ENCODE measurements at regions not wholly inside any gene's neighbourhood (a gene's known extent, or its start where the extent isn't known, plus 50 kb on each side); places are given as distances from the start of the nearest gene placed in this dataset.

- Mint-ChIP-seq H3K4me3 (ENCODE audit: low read depth) (no peak overlapping the region), H3K4me1 (ENCODE audit: low read depth) (peaks cover 7% of the 10 kb centered on the region), H3K27ac (no peak overlapping the region), H3K36me3 (ENCODE audit: low read depth) (no peaks in the 10 kb centered on the region), H3K9me3 (no peaks in the 10 kb centered on the region), H3K27me3 (ENCODE audit: low read depth) (no peaks in the 10 kb centered on the region)
- DNase-seq (ENCODE audit: low spot score) = no peak
- intact Hi-C loops (cut with micrococcal nuclease) = loop anchor here (10.0 kb wide), 2 partner anchors 306 to 756 kb away; partner anchors contain the start of gene COL3A1
Measured at GRCh38 chr2:189281201-189281600, 101.6 kb upstream of the COL5A2 start.

GRCh38 chr2:189285349-189285748 is 105.8 kb upstream of the COL5A2 start:
- no peak for DNase-seq (ENCODE audit: low spot score)
- Mint-ChIP-seq H3K9me3 (peaks cover 4% of the 10 kb centered on the region), H3K27ac (no peak overlapping the region), H3K27me3 (ENCODE audit: low read depth) (no peaks in the 10 kb centered on the region), H3K36me3 (ENCODE audit: low read depth) (no peaks in the 10 kb centered on the region), H3K4me3 (ENCODE audit: low read depth) (no peak overlapping the region), H3K4me1 (ENCODE audit: low read depth) (peaks cover 23% of the 10 kb centered on the region)
- intact Hi-C loops (cut with micrococcal nuclease) = loop anchor here (5.0 to 10.0 kb wide), 4 partner anchors 73 to 761 kb away; partner anchors contain the start of gene COL3A1

GRCh38 chr2:189285962-189286645 is 106.5 kb upstream of the COL5A2 start:
- Mint-ChIP-seq H3K4me3 (ENCODE audit: low read depth) (no peak overlapping the region), H3K36me3 (ENCODE audit: low read depth) (no peaks in the 10 kb centered on the region), H3K4me1 (ENCODE audit: low read depth) (peaks cover 24% of the 10 kb centered on the region), H3K27me3 (ENCODE audit: low read depth) (no peaks in the 10 kb centered on the region), H3K9me3 (peaks cover 8% of the 10 kb centered on the region), H3K27ac (peak overlapping the region; percentile 36)
- intact Hi-C loops (cut with micrococcal nuclease) = loop anchor here (5.0 to 10.0 kb wide), 4 partner anchors 74 to 761 kb away; partner anchors contain the start of gene COL3A1
- no peak for DNase-seq (ENCODE audit: low spot score)

- peaks cover 30% of the 10 kb centered on the region for H3K4me1 Mint-ChIP-seq (ENCODE audit: low read depth)
- peaks cover 15% of the 10 kb centered on the region for H3K9me3 Mint-ChIP-seq
- H3K36me3 Mint-ChIP-seq (ENCODE audit: low read depth) = no peaks in the 10 kb centered on the region
- no peak for DNase-seq (ENCODE audit: low spot score)
- no peak overlapping the region for H3K4me3 Mint-ChIP-seq (ENCODE audit: low read depth)
- no peak overlapping the region for H3K27ac Mint-ChIP-seq
- intact Hi-C loops (cut with micrococcal nuclease) = loop anchor here (5.0 to 10.0 kb wide), 4 partner anchors 75 to 763 kb away; partner anchors contain the start of gene COL3A1
- no peaks in the 10 kb centered on the region for H3K27me3 Mint-ChIP-seq (ENCODE audit: low read depth)
Measured at GRCh38 chr2:189287363-189287762, 107.8 kb upstream of the COL5A2 start.

- DNase-seq (ENCODE audit: low spot score) = no peak
- no peak overlapping the region for H3K4me3 Mint-ChIP-seq (ENCODE audit: low read depth)
- intact Hi-C loops (cut with micrococcal nuclease) = loop anchor here (1.0 to 10.0 kb wide), 5 partner anchors 76 to 763 kb away; partner anchors contain the start of gene COL3A1
- H3K9me3 Mint-ChIP-seq = peaks cover 15% of the 10 kb centered on the region
- peaks cover 30% of the 10 kb centered on the region for H3K4me1 Mint-ChIP-seq (ENCODE audit: low read depth)
- H3K27ac Mint-ChIP-seq = no peak overlapping the region
- H3K27me3 Mint-ChIP-seq (ENCODE audit: low read depth) = no peaks in the 10 kb centered on the region
- H3K36me3 Mint-ChIP-seq (ENCODE audit: low read depth) = no peaks in the 10 kb centered on the region
Measured at GRCh38 chr2:189287982-189288521, 108.5 kb upstream of the COL5A2 start.

GRCh38 chr2:189291460-189291859 is 111.9 kb upstream of the COL5A2 start:
- H3K4me3 Mint-ChIP-seq (ENCODE audit: low read depth) = no peak overlapping the region
- peaks cover 23% of the 10 kb centered on the region for H3K4me1 Mint-ChIP-seq (ENCODE audit: low read depth)
- no peak overlapping the region for H3K27ac Mint-ChIP-seq
- peaks cover 15% of the 10 kb centered on the region for H3K9me3 Mint-ChIP-seq
- H3K36me3 Mint-ChIP-seq (ENCODE audit: low read depth) = peaks cover 3% of the 10 kb centered on the region
- no peak for DNase-seq (ENCODE audit: low spot score)
- intact Hi-C loops (cut with micrococcal nuclease) = no loop called here
- no peaks in the 10 kb centered on the region for H3K27me3 Mint-ChIP-seq (ENCODE audit: low read depth)

- peaks cover 3% of the 10 kb centered on the region for H3K36me3 Mint-ChIP-seq (ENCODE audit: low read depth)
- intact Hi-C loops (cut with micrococcal nuclease) = no loop called here
- H3K9me3 Mint-ChIP-seq = peaks cover 15% of the 10 kb centered on the region
Measured at GRCh38 chr2:189293164-189293563, 113.6 kb upstream of the COL5A2 start.

GRCh38 chr2:189297446-189297845 is 117.9 kb upstream of the COL5A2 start:
- Mint-ChIP-seq H3K4me1 (ENCODE audit: low read depth) (peaks cover 35% of the 10 kb centered on the region), H3K27ac (no peak overlapping the region), H3K9me3 (peaks cover 8% of the 10 kb centered on the region), H3K27me3 (ENCODE audit: low read depth) (no peaks in the 10 kb centered on the region), H3K4me3 (ENCODE audit: low read depth) (no peak overlapping the region), H3K36me3 (ENCODE audit: low read depth) (peaks cover 6% of the 10 kb centered on the region)
- DNase-seq (ENCODE audit: low spot score) = no peak
- intact Hi-C loops (cut with micrococcal nuclease) = no loop called here

More at GRCh38 chr2:189293164-189293563, 113.6 kb upstream of the COL5A2 start:
- Mint-ChIP-seq H3K27ac (no peak overlapping the region), H3K4me3 (ENCODE audit: low read depth) (no peak overlapping the region), H3K27me3 (ENCODE audit: low read depth) (no peaks in the 10 kb centered on the region), H3K4me1 (ENCODE audit: low read depth) (peaks cover 21% of the 10 kb centered on the region)
- DNase-seq (ENCODE audit: low spot score) = no peak

- DNase-seq (ENCODE audit: low spot score) = no peak
- intact Hi-C loops (cut with micrococcal nuclease) = no loop called here
- H3K27me3 Mint-ChIP-seq (ENCODE audit: low read depth) = no peaks in the 10 kb centered on the region
- peaks cover 6% of the 10 kb centered on the region for H3K36me3 Mint-ChIP-seq (ENCODE audit: low read depth)
- H3K9me3 Mint-ChIP-seq = peaks cover 8% of the 10 kb centered on the region
- no peak overlapping the region for H3K4me3 Mint-ChIP-seq (ENCODE audit: low read depth)
- H3K4me1 Mint-ChIP-seq (ENCODE audit: low read depth) = peaks cover 40% of the 10 kb centered on the region
- peak overlapping the region; percentile 63 for H3K27ac Mint-ChIP-seq
Measured at GRCh38 chr2:189298038-189298437, 118.5 kb upstream of the COL5A2 start.

GRCh38 chr2:189298481-189298880 is 118.9 kb upstream of the COL5A2 start:
- peaks cover 6% of the 10 kb centered on the region for H3K36me3 Mint-ChIP-seq (ENCODE audit: low read depth)
- peak overlapping the region; percentile 63 for H3K27ac Mint-ChIP-seq
- no peak for DNase-seq (ENCODE audit: low spot score)
- peaks cover 8% of the 10 kb centered on the region for H3K9me3 Mint-ChIP-seq
- no peaks in the 10 kb centered on the region for H3K27me3 Mint-ChIP-seq (ENCODE audit: low read depth)
- H3K4me1 Mint-ChIP-seq (ENCODE audit: low read depth) = peaks cover 44% of the 10 kb centered on the region
- H3K4me3 Mint-ChIP-seq (ENCODE audit: low read depth) = no peak overlapping the region
- intact Hi-C loops (cut with micrococcal nuclease) = no loop called here

GRCh38 chr2:189299974-189300373 is 120.4 kb upstream of the COL5A2 start:
- Mint-ChIP-seq H3K27me3 (ENCODE audit: low read depth) (no peaks in the 10 kb centered on the region), H3K9me3 (peaks cover 8% of the 10 kb centered on the region), H3K4me1 (ENCODE audit: low read depth) (peaks cover 53% of the 10 kb centered on the region), H3K27ac (no peak overlapping the region), H3K4me3 (ENCODE audit: low read depth) (no peak overlapping the region), H3K36me3 (ENCODE audit: low read depth) (peaks cover 6% of the 10 kb centered on the region)
- DNase-seq (ENCODE audit: low spot score) = no peak
- intact Hi-C loops (cut with micrococcal nuclease) = no loop called here

- intact Hi-C loops (cut with micrococcal nuclease) = no loop called here
- Mint-ChIP-seq H3K27ac (peak overlapping the region; percentile 87), H3K9me3 (peaks cover 8% of the 10 kb centered on the region), H3K4me1 (ENCODE audit: low read depth) (peaks cover 56% of the 10 kb centered on the region), H3K4me3 (ENCODE audit: low read depth) (no peak overlapping the region), H3K36me3 (ENCODE audit: low read depth) (peaks cover 6% of the 10 kb centered on the region), H3K27me3 (ENCODE audit: low read depth) (no peaks in the 10 kb centered on the region)
- peak; percentile 22 for DNase-seq (ENCODE audit: low spot score)
Measured at GRCh38 chr2:189300916-189301315, 121.4 kb upstream of the COL5A2 start.

GRCh38 chr2:189302274-189302948 is 122.8 kb upstream of the COL5A2 start:
- H3K9me3 Mint-ChIP-seq = peaks cover 8% of the 10 kb centered on the region
- intact Hi-C loops (cut with micrococcal nuclease) = no loop called here
- peaks cover 53% of the 10 kb centered on the region for H3K4me1 Mint-ChIP-seq (ENCODE audit: low read depth)

More at GRCh38 chr2:189302274-189302948, 122.8 kb upstream of the COL5A2 start:
- H3K36me3 Mint-ChIP-seq (ENCODE audit: low read depth) = peaks cover 4% of the 10 kb centered on the region
- H3K4me3 Mint-ChIP-seq (ENCODE audit: low read depth) = no peak overlapping the region
- H3K27ac Mint-ChIP-seq = peak overlapping the region; percentile 44
- no peaks in the 10 kb centered on the region for H3K27me3 Mint-ChIP-seq (ENCODE audit: low read depth)
- DNase-seq (ENCODE audit: low spot score) = no peak
